ENCODE measurements at regions not wholly inside any gene's neighbourhood (a gene's known extent, or its start where the extent isn't known, plus 50 kb on each side); places are given as distances from the start of the nearest gene placed in this dataset.

GRCh38 chr16:6932871-6933385 is 399.7 kb upstream of the RBFOX1 start:
- Histone ChIP-seq H3K9ac (ENCODE audit: low read depth in 1 of 3, low read length in 3 of 3) (no peak overlapping the region), H3K4me1 (ENCODE audit: control insufficient read depth in 3 of 3, insufficient read depth in 3 of 3, low read length in 3 of 3) (no peaks in the 10 kb centered on the region), H3K27ac (ENCODE audit: low read depth, low read length) (no peak overlapping the region), H3K27me3 (ENCODE audit: control insufficient read depth in 3 of 3, insufficient read depth in 3 of 3, low read length in 3 of 3) (peaks cover 0 to 3% (median 0%) of the 10 kb centered on the region in 3 donors), H3K9me3 (ENCODE audit: control insufficient read depth in 3 of 3, low read length in 3 of 3) (no peaks in the 10 kb centered on the region), H3K36me3 (ENCODE audit: control insufficient read depth in 3 of 3, insufficient read depth in 3 of 3, low read length in 3 of 3) (no peaks in the 10 kb centered on the region), H3K4me3 (ENCODE audit: low read length in 3 of 3) (no peak overlapping the region)

- no peaks in the 10 kb centered on the region for H3K9me3 ChIP-seq (ENCODE audit: control insufficient read depth in 3 of 3, low read length in 3 of 3)
- no peak overlapping the region for H3K9ac ChIP-seq (ENCODE audit: low read depth in 1 of 3, low read length in 3 of 3)
- H3K36me3 ChIP-seq (ENCODE audit: control insufficient read depth in 3 of 3, insufficient read depth in 3 of 3, low read length in 3 of 3), result no peaks in the 10 kb centered on the region
- no peaks in the 10 kb centered on the region for H3K4me1 ChIP-seq (ENCODE audit: control insufficient read depth in 3 of 3, insufficient read depth in 3 of 3, low read length in 3 of 3)
- H3K27ac ChIP-seq (ENCODE audit: low read depth, low read length), result no peak overlapping the region
- H3K4me3 ChIP-seq (ENCODE audit: low read length in 3 of 3), result no peak overlapping the region
- peaks cover 0 to 3% (median 0%) of the 10 kb centered on the region in 3 donors for H3K27me3 ChIP-seq (ENCODE audit: control insufficient read depth in 3 of 3, insufficient read depth in 3 of 3, low read length in 3 of 3)
These were observed 402.8 kb upstream of the RBFOX1 start for GRCh38 chr16:6929868-6930267.

GRCh38 chr16:6926762-6927161 is 405.9 kb upstream of the RBFOX1 start:
- Histone ChIP-seq H3K27me3 (ENCODE audit: control insufficient read depth in 3 of 3, insufficient read depth in 3 of 3, low read length in 3 of 3) (peaks cover 0 to 3% (median 0%) of the 10 kb centered on the region in 3 donors), H3K4me3 (ENCODE audit: low read length in 3 of 3) (no peak overlapping the region), H3K9me3 (ENCODE audit: control insufficient read depth in 3 of 3, low read length in 3 of 3) (no peaks in the 10 kb centered on the region), H3K4me1 (ENCODE audit: control insufficient read depth in 3 of 3, insufficient read depth in 3 of 3, low read length in 3 of 3) (no peaks in the 10 kb centered on the region), H3K9ac (ENCODE audit: low read depth in 1 of 3, low read length in 3 of 3) (no peak overlapping the region), H3K27ac (ENCODE audit: low read depth, low read length) (no peak overlapping the region), H3K36me3 (ENCODE audit: control insufficient read depth in 3 of 3, insufficient read depth in 3 of 3, low read length in 3 of 3) (no peaks in the 10 kb centered on the region)

- Histone ChIP-seq H3K36me3 (ENCODE audit: control insufficient read depth in 3 of 3, insufficient read depth in 3 of 3, low read length in 3 of 3) (no peaks in the 10 kb centered on the region), H3K4me1 (ENCODE audit: control insufficient read depth in 3 of 3, insufficient read depth in 3 of 3, low read length in 3 of 3) (no peaks in the 10 kb centered on the region), H3K9me3 (ENCODE audit: control insufficient read depth in 3 of 3, low read length in 3 of 3) (no peaks in the 10 kb centered on the region), H3K27me3 (ENCODE audit: control insufficient read depth in 3 of 3, insufficient read depth in 3 of 3, low read length in 3 of 3) (peaks cover 0 to 3% (median 0%) of the 10 kb centered on the region in 3 donors), H3K9ac (ENCODE audit: low read depth in 1 of 3, low read length in 3 of 3) (no peak overlapping the region), H3K27ac (ENCODE audit: low read depth, low read length) (no peak overlapping the region), H3K4me3 (ENCODE audit: low read length in 3 of 3) (no peak overlapping the region)
These were observed 406.3 kb upstream of the RBFOX1 start for GRCh38 chr16:6926341-6926740.

GRCh38 chr16:6918646-6919045 is 414.0 kb upstream of the RBFOX1 start:
- H3K27ac ChIP-seq (ENCODE audit: low read depth, low read length), result no peak overlapping the region
- H3K4me1 ChIP-seq (ENCODE audit: control insufficient read depth in 3 of 3, insufficient read depth in 3 of 3, low read length in 3 of 3), result no peaks in the 10 kb centered on the region
- no peaks in the 10 kb centered on the region for H3K27me3 ChIP-seq (ENCODE audit: control insufficient read depth in 3 of 3, insufficient read depth in 3 of 3, low read length in 3 of 3)
- no peaks in the 10 kb centered on the region for H3K36me3 ChIP-seq (ENCODE audit: control insufficient read depth in 3 of 3, insufficient read depth in 3 of 3, low read length in 3 of 3)
- H3K9ac ChIP-seq (ENCODE audit: low read depth in 1 of 3, low read length in 3 of 3), result no peak overlapping the region
- H3K9me3 ChIP-seq (ENCODE audit: control insufficient read depth in 3 of 3, low read length in 3 of 3), result peaks cover 0 to 2% (median 0%) of the 10 kb centered on the region in 3 donors
- no peak overlapping the region for H3K4me3 ChIP-seq (ENCODE audit: low read length in 3 of 3)

- no peaks in the 10 kb centered on the region for H3K4me1 ChIP-seq (ENCODE audit: control insufficient read depth in 3 of 3, insufficient read depth in 3 of 3, low read length in 3 of 3)
- no peak overlapping the region for H3K9ac ChIP-seq (ENCODE audit: low read depth in 1 of 3, low read length in 3 of 3)
These were observed 415.7 kb upstream of the RBFOX1 start for GRCh38 chr16:6916946-6917345.

GRCh38 chr16:6913566-6913965 is 419.1 kb upstream of the RBFOX1 start:
- Histone ChIP-seq H3K9me3 (ENCODE audit: control insufficient read depth in 3 of 3, low read length in 3 of 3) (peaks cover 0 to 2% (median 0%) of the 10 kb centered on the region in 3 donors), H3K9ac (ENCODE audit: low read depth in 1 of 3, low read length in 3 of 3) (no peak overlapping the region), H3K27ac (ENCODE audit: low read depth, low read length) (no peak overlapping the region), H3K4me1 (ENCODE audit: control insufficient read depth in 3 of 3, insufficient read depth in 3 of 3, low read length in 3 of 3) (no peaks in the 10 kb centered on the region), H3K27me3 (ENCODE audit: control insufficient read depth in 3 of 3, insufficient read depth in 3 of 3, low read length in 3 of 3) (no peaks in the 10 kb centered on the region), H3K36me3 (ENCODE audit: control insufficient read depth in 3 of 3, insufficient read depth in 3 of 3, low read length in 3 of 3) (no peaks in the 10 kb centered on the region), H3K4me3 (ENCODE audit: low read length in 3 of 3) (no peak overlapping the region)

More at GRCh38 chr16:6916946-6917345, 415.7 kb upstream of the RBFOX1 start:
- H3K9me3 ChIP-seq (ENCODE audit: control insufficient read depth in 3 of 3, low read length in 3 of 3), result peaks cover 0 to 2% (median 2%) of the 10 kb centered on the region in 3 donors
- H3K27ac ChIP-seq (ENCODE audit: low read depth, low read length), result no peak overlapping the region
- H3K27me3 ChIP-seq (ENCODE audit: control insufficient read depth in 3 of 3, insufficient read depth in 3 of 3, low read length in 3 of 3), result no peaks in the 10 kb centered on the region
- no peaks in the 10 kb centered on the region for H3K36me3 ChIP-seq (ENCODE audit: control insufficient read depth in 3 of 3, insufficient read depth in 3 of 3, low read length in 3 of 3)
- H3K4me3 ChIP-seq (ENCODE audit: low read length in 3 of 3), result no peak overlapping the region

- peaks cover 0 to 2% (median 0%) of the 10 kb centered on the region in 3 donors for H3K9me3 ChIP-seq (ENCODE audit: control insufficient read depth in 3 of 3, low read length in 3 of 3)
- H3K36me3 ChIP-seq (ENCODE audit: control insufficient read depth in 3 of 3, insufficient read depth in 3 of 3, low read length in 3 of 3), result no peaks in the 10 kb centered on the region
These were observed 422.3 kb upstream of the RBFOX1 start for GRCh38 chr16:6910301-6910700.

GRCh38 chr16:6905601-6906000 is 427.0 kb upstream of the RBFOX1 start:
- Histone ChIP-seq H3K27ac (ENCODE audit: low read depth, low read length) (no peak overlapping the region), H3K4me1 (ENCODE audit: control insufficient read depth in 3 of 3, insufficient read depth in 3 of 3, low read length in 3 of 3) (no peaks in the 10 kb centered on the region), H3K9me3 (ENCODE audit: control insufficient read depth in 3 of 3, low read length in 3 of 3) (no peaks in the 10 kb centered on the region), H3K9ac (ENCODE audit: low read depth in 1 of 3, low read length in 3 of 3) (no peak overlapping the region), H3K36me3 (ENCODE audit: control insufficient read depth in 3 of 3, insufficient read depth in 3 of 3, low read length in 3 of 3) (no peaks in the 10 kb centered on the region), H3K4me3 (ENCODE audit: low read length in 3 of 3) (no peak overlapping the region), H3K27me3 (ENCODE audit: control insufficient read depth in 3 of 3, insufficient read depth in 3 of 3, low read length in 3 of 3) (peaks cover 0 to 2% (median 0%) of the 10 kb centered on the region in 3 donors)

More at GRCh38 chr16:6910301-6910700, 422.3 kb upstream of the RBFOX1 start:
- no peak overlapping the region for H3K27ac ChIP-seq (ENCODE audit: low read depth, low read length)
- no peaks in the 10 kb centered on the region for H3K4me1 ChIP-seq (ENCODE audit: control insufficient read depth in 3 of 3, insufficient read depth in 3 of 3, low read length in 3 of 3)
- H3K27me3 ChIP-seq (ENCODE audit: control insufficient read depth in 3 of 3, insufficient read depth in 3 of 3, low read length in 3 of 3), result no peaks in the 10 kb centered on the region
- no peak overlapping the region for H3K4me3 ChIP-seq (ENCODE audit: low read length in 3 of 3)
- no peak overlapping the region for H3K9ac ChIP-seq (ENCODE audit: low read depth in 1 of 3, low read length in 3 of 3)

GRCh38 chr16:6903671-6904070 is 429.0 kb upstream of the RBFOX1 start:
- H3K36me3 ChIP-seq (ENCODE audit: control insufficient read depth in 3 of 3, insufficient read depth in 3 of 3, low read length in 3 of 3), result no peaks in the 10 kb centered on the region
- H3K27ac ChIP-seq (ENCODE audit: low read depth, low read length), result no peak overlapping the region
- no peaks in the 10 kb centered on the region for H3K4me1 ChIP-seq (ENCODE audit: control insufficient read depth in 3 of 3, insufficient read depth in 3 of 3, low read length in 3 of 3)
- no peak overlapping the region for H3K9ac ChIP-seq (ENCODE audit: low read depth in 1 of 3, low read length in 3 of 3)
- peaks cover 0 to 2% (median 0%) of the 10 kb centered on the region in 3 donors for H3K27me3 ChIP-seq (ENCODE audit: control insufficient read depth in 3 of 3, insufficient read depth in 3 of 3, low read length in 3 of 3)
- peaks cover 0 to 3% (median 0%) of the 10 kb centered on the region in 3 donors for H3K9me3 ChIP-seq (ENCODE audit: control insufficient read depth in 3 of 3, low read length in 3 of 3)
- H3K4me3 ChIP-seq (ENCODE audit: low read length in 3 of 3), result no peak overlapping the region
